Nephron (organoid): ENCODE measurements at regions not wholly inside any gene's neighbourhood (a gene's known extent, or its start where the extent isn't known, plus 50 kb on each side); places are given as distances from the start of the nearest gene placed in this dataset.

ENCODE experiments used
- H3K27ac Mint-ChIP-seq, 3 experiments: 2 replicates each; pipeline ENCODE4 v1.8.0; 2020; ENCODE audit warnings: mixed read lengths in 3 of 3, mild to moderate bottlenecking in 2 of 3, moderate library complexity in 1 of 3
- H3K27me3 Mint-ChIP-seq: 2 replicates; pipeline ENCODE4 v1.8.0; 2021; ENCODE audit warnings: low read depth, mild to moderate bottlenecking, moderate library complexity, mixed read lengths
- H3K36me3 Mint-ChIP-seq: 2 replicates; pipeline ENCODE4 v1.8.0; 2020; ENCODE audit warnings: low read depth, mixed read lengths
- H3K4me1 Mint-ChIP-seq: 2 replicates; pipeline ENCODE4 v1.8.0; 2020; ENCODE audit warnings: mixed read lengths
- H3K4me3 Mint-ChIP-seq, 3 experiments: 2 replicates each; pipeline ENCODE4 v1.8.0; 2020; ENCODE audit warnings: mild to moderate bottlenecking in 3 of 3, mixed read lengths in 3 of 3, moderate library complexity in 2 of 3
- H3K9me3 Mint-ChIP-seq: 2 replicates; pipeline ENCODE4 v1.8.0; 2020; ENCODE audit warnings: mixed read lengths
- TF ChIP-seq, protein P1 (sequence below), 3 experiments: fragments of 200-600 bp; sonication (generic); IDR thresholded peaks; one replicate each; pipeline ENCODE4 v1.5.0; 2021; ENCODE audit warnings: antibody characterized with exemption in 3 of 3; ENCODE audit not compliant: unreplicated experiment in 3 of 3

DNA sequence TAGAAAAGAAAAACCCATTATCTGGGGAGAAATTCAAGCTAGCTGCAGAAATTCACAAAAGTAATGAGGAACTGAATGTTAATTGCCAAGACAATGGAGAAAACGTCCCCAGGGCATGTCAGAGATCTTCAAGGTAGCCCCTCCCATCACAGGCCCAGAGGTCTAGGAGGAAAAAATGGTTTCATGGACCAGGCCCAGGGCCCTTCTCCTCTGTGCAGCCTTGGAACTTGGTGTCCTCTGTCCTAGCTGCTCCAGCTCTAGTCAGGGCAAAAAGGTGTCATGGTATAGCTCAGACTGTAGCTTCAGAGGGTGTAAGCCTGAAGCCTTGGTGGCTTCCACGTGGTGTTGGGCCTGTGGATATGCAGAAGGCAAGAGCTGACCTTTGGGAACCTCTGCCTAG lies 411.8 kb downstream of the ADRA2A start:
- Mint-ChIP-seq H3K9me3 (peaks cover 47% of the 10 kb centered on the region), H3K4me3 (no peak overlapping the region), H3K36me3 (peaks cover 10% of the 10 kb centered on the region), H3K27ac (no peak overlapping the region), H3K27me3 (no peaks in the 10 kb centered on the region), H3K4me1 (no peaks in the 10 kb centered on the region)
- TF ChIP-seq, protein P1, sequence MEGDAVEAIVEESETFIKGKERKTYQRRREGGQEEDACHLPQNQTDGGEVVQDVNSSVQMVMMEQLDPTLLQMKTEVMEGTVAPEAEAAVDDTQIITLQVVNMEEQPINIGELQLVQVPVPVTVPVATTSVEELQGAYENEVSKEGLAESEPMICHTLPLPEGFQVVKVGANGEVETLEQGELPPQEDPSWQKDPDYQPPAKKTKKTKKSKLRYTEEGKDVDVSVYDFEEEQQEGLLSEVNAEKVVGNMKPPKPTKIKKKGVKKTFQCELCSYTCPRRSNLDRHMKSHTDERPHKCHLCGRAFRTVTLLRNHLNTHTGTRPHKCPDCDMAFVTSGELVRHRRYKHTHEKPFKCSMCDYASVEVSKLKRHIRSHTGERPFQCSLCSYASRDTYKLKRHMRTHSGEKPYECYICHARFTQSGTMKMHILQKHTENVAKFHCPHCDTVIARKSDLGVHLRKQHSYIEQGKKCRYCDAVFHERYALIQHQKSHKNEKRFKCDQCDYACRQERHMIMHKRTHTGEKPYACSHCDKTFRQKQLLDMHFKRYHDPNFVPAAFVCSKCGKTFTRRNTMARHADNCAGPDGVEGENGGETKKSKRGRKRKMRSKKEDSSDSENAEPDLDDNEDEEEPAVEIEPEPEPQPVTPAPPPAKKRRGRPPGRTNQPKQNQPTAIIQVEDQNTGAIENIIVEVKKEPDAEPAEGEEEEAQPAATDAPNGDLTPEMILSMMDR (IDR thresholded peaks at IDR 0.05; ENCODE audit: unreplicated experiment in 3 of 3) = no peak

DNA sequence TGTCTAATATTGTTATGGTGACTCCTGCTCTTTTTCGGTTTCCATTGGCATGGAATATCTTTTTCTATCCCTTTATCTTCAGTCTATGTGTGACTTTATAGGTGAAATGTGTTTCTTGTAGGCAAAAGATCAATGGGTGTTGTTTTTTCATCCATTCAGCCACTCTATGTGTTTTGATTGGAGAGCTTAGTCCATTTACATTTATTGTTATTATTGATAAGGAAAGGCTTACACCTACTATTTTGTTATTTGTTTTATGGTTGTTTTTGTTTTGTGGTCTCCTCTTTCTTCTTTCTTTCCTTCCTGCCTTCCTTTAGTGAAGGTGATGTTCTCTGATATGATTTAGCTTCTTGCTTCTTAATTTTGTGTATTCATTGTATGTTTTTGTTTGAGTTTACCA lies 414.3 kb downstream of the ADRA2A start:
- peaks cover 54% of the 10 kb centered on the region for H3K9me3 Mint-ChIP-seq
- H3K36me3 Mint-ChIP-seq = peaks cover 10% of the 10 kb centered on the region
- no peaks in the 10 kb centered on the region for H3K27me3 Mint-ChIP-seq
- H3K4me3 Mint-ChIP-seq = no peak overlapping the region
- H3K4me1 Mint-ChIP-seq = no peaks in the 10 kb centered on the region
- TF ChIP-seq, protein P1 (IDR thresholded peaks at IDR 0.05; ENCODE audit: unreplicated experiment in 3 of 3) = no peak
- H3K27ac Mint-ChIP-seq = no peak overlapping the region

DNA sequence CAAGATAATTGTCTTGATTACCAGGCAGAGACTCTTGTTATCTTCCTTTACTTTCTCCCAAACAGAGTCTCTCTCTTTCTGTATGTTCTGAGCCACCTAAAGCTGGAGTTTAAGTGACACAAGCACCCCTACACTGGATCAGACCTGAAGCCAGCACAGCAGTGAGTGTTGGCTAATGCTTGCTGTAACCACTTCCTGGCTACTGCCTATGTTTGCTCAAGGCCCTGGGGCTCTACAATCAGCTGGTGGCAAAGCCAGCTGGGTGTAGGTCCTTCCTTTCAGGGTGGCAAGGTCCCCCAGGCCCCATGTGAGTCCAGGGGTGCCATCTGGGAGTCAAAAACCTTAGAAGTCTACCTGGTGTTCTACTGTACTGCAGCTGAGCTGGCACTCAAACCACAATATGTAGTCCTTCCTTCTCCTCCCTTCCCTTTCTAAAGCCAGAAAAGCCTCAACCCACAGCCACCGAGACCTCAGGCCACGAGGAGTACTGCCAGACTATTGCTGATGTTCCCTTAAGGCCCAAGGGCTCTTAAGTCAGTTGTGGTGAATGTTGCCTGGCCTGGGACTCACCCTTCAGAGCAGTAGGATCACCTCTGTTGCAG lies 416.3 kb downstream of the ADRA2A start:
- Mint-ChIP-seq H3K4me1 (no peaks in the 10 kb centered on the region), H3K9me3 (peaks cover 46% of the 10 kb centered on the region), H3K27me3 (no peaks in the 10 kb centered on the region), H3K36me3 (peaks cover 4% of the 10 kb centered on the region), H3K4me3 (no peak overlapping the region), H3K27ac (no peak overlapping the region)
- TF ChIP-seq, protein P1 (IDR thresholded peaks at IDR 0.05; ENCODE audit: unreplicated experiment in 3 of 3) = no peak

DNA sequence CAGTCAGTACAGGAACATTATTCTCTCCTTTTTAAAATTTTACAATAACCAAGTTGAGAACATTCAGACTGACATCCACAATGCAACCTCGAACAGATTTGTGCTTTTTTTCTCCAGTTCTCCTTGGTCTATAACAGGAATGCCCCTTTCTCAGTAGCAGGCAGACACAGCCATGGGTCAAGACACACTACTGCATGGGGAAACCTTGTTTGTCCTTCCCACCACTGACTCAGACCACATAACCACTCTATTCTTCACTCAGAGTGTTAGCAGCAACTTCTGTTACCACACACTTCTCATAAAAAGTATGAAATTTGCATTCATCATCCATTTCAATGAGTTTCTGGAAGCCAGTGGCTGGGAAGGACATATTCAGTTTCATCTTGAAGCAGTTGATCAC lies 421.7 kb downstream of the ADRA2A start:
- Mint-ChIP-seq H3K27me3 (no peaks in the 10 kb centered on the region), H3K9me3 (peaks cover 13% of the 10 kb centered on the region), H3K4me3 (no peak overlapping the region), H3K4me1 (no peaks in the 10 kb centered on the region), H3K36me3 (no peaks in the 10 kb centered on the region), H3K27ac (no peak overlapping the region)
- TF ChIP-seq, protein P1 (IDR thresholded peaks at IDR 0.05; ENCODE audit: unreplicated experiment in 3 of 3) = no peak

DNA sequence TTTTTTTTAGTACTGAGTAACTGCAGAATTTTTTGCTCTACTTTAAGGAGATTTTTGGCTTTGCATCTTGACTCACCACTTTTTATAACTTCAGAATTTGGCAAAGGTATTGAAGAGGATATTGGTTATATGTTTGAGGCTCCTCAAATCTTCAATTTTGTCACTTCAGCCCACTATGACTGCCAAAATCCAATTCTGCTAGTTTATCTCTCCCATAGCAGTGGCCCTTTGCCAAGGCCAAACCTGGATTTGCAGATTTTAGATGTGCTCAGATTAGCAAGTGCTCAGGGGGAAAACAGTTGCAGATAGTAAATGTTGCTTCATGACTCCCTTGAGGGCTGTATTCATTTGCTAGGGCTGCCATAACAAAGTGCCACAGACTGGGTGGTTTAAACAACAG lies 427.5 kb downstream of the ADRA2A start:
- Mint-ChIP-seq H3K27ac (no peak overlapping the region), H3K4me3 (no peak overlapping the region), H3K9me3 (peaks cover 10% of the 10 kb centered on the region), H3K4me1 (no peaks in the 10 kb centered on the region), H3K36me3 (no peaks in the 10 kb centered on the region), H3K27me3 (peaks cover 12% of the 10 kb centered on the region)
- TF ChIP-seq, protein P1 (IDR thresholded peaks at IDR 0.05; ENCODE audit: unreplicated experiment in 3 of 3) = no peak

DNA sequence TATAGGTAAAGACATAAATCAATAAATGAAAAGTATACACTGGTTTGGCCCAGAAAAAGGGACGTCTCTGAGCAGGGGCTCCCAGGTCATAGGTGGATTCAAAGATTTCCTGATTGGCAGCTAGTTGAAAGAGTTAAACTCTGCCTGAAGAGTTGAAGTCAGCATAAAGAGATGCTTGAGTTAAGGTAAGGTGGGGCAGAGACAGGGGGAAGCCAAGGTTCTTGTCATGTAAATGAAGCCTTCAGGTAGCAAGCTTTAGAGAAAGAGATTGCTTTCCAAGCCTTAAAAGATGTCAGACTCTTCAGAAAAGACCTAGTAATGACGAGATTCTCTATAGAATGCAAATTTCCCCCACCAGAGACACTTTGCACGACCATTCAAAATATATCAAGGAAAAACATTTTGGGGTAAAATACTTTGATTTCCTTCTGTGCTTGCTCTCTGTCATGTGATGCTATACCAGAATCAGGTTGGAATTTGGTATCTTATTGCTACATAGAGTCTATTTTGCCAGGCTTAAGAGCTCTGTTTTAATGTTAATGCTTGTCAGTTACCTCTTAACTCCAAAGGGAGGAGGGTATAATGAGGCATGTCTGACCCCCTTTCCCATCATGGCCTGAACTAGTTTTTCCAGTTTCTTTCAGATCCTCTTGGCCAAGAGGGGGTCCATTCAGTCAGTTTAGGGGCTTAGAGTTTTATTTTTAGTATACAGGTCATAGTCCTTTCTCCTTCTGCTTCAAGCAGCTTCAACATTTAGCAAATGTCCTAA lies 429.6 kb downstream of the ADRA2A start:
- no peaks in the 10 kb centered on the region for H3K36me3 Mint-ChIP-seq
- peaks cover 12% of the 10 kb centered on the region for H3K27me3 Mint-ChIP-seq
- H3K9me3 Mint-ChIP-seq = peaks cover 10% of the 10 kb centered on the region
- H3K4me1 Mint-ChIP-seq = no peaks in the 10 kb centered on the region
- H3K27ac Mint-ChIP-seq = no peak overlapping the region
- TF ChIP-seq, protein P1 (IDR thresholded peaks at IDR 0.05; ENCODE audit: unreplicated experiment in 3 of 3) = no peak
- H3K4me3 Mint-ChIP-seq = no peak overlapping the region
